ENCODE measurements at regions not wholly inside any gene's neighbourhood (a gene's known extent, or its start where the extent isn't known, plus 50 kb on each side); places are given as distances from the start of the nearest gene placed in this dataset.

DNA sequence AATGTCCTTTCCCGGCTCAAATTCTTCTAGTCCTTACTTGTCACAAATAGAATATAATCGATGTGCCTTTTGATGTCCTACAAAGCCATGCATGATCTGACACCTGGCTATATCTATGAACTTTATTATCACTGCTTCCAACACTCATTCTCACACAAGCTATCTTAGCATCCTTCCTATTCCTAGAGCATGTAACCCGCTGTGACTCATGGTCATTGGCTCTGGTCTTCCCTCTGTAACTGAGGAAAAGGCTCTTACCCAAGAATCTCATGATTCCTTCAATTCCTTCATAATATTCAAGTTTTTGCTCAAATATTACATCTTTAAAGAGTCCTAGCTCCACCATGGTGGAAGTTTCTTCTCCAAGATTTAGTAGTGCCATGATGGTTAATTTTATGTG, 480.0 kb upstream of the PAPPA start:
- Histone ChIP-seq H3K14ac (ENCODE audit: insufficient read depth, low read length) (no peak overlapping the region), H2BK5ac (ENCODE audit: insufficient read length, low read length) (no peak overlapping the region), H2AFZ (ENCODE audit: low read length) (no peak overlapping the region), H3K23ac (ENCODE audit: insufficient read length, low read depth, low read length) (no peak overlapping the region), H2AK5ac (ENCODE audit: insufficient read length, low read length) (no peak overlapping the region), H3K9me3 (ENCODE audit: control insufficient read depth, low read depth, low read length) (no peaks in the 10 kb centered on the region), H4K5ac (ENCODE audit: insufficient read length, low read depth, low read length) (no peak overlapping the region), H3K23me2 (ENCODE audit: insufficient read length, low read depth, low read length, poor library complexity, severe bottlenecking) (no peaks in the 10 kb centered on the region), H3K27me3 (ENCODE audit: insufficient read depth, low read length) (no peaks in the 10 kb centered on the region), H2BK20ac (ENCODE audit: low read depth, low read length, poor library complexity, severe bottlenecking) (no peak overlapping the region), H3K27ac (ENCODE audit: insufficient read length, low read depth, low read length) (no peak overlapping the region), H3K18ac (ENCODE audit: insufficient read length, low read depth, low read length) (no peak overlapping the region), H2BK15ac (ENCODE audit: low read depth, low read length) (no peak overlapping the region), H2BK12ac (ENCODE audit: insufficient read length, low read depth, low read length) (no peak overlapping the region), H3K56ac (ENCODE audit: insufficient read length, low read depth, low read length) (no peak overlapping the region), H3K4ac (ENCODE audit: low read depth, low read length) (no peak overlapping the region), H3K79me1 (ENCODE audit: insufficient read depth, low read depth, low read length, poor library complexity, severe bottlenecking) (no peaks in the 10 kb centered on the region), H3K79me2 (ENCODE audit: insufficient read depth, low read length) (no peaks in the 10 kb centered on the region), H3K4me1 (ENCODE audit: insufficient read depth, low read length) (no peaks in the 10 kb centered on the region), H3K4me2 (ENCODE audit: insufficient read depth, insufficient read length, low read length) (no peak overlapping the region), H3T11ph (ENCODE audit: low read length) (no peak overlapping the region), H2BK120ac (ENCODE audit: low read depth, low read length, poor library complexity, severe bottlenecking) (no peak overlapping the region), H4K91ac (ENCODE audit: insufficient read length, low read depth, low read length) (no peak overlapping the region), H4K8ac (replicated peaks; ENCODE audit: insufficient read length, low read depth, low read length) (no peak overlapping the region), H3K9ac (ENCODE audit: extremely low read depth, insufficient read length, low read length) (no peak overlapping the region), H4K20me1 (ENCODE audit: control insufficient read depth, insufficient read depth, insufficient read length) (no peaks in the 10 kb centered on the region)
- H3K27ac Mint-ChIP-seq, result no peak overlapping the region
- no peak for DNase-seq
- peaks cover 5 to 12% of the 10 kb centered on the region in 2 experiments; a peak in 4 of 5 replicates for H3K9me3 Mint-ChIP-seq
- peaks cover 9 to 23% of the 10 kb centered on the region in 2 experiments for H3K4me1 Mint-ChIP-seq
- no peak overlapping the region for H3K4me3 Mint-ChIP-seq
- H3K27me3 Mint-ChIP-seq (ENCODE audit: low read depth), result no peaks in the 10 kb centered on the region
- WGBS (ENCODE audit: extremely low coverage, insufficient read length, low lambda C conversion rate), result no CpG with 5 or more reads among the region's 3 CpGs
- TF ChIP-seq, protein P1, sequence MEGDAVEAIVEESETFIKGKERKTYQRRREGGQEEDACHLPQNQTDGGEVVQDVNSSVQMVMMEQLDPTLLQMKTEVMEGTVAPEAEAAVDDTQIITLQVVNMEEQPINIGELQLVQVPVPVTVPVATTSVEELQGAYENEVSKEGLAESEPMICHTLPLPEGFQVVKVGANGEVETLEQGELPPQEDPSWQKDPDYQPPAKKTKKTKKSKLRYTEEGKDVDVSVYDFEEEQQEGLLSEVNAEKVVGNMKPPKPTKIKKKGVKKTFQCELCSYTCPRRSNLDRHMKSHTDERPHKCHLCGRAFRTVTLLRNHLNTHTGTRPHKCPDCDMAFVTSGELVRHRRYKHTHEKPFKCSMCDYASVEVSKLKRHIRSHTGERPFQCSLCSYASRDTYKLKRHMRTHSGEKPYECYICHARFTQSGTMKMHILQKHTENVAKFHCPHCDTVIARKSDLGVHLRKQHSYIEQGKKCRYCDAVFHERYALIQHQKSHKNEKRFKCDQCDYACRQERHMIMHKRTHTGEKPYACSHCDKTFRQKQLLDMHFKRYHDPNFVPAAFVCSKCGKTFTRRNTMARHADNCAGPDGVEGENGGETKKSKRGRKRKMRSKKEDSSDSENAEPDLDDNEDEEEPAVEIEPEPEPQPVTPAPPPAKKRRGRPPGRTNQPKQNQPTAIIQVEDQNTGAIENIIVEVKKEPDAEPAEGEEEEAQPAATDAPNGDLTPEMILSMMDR (conservative IDR thresholded peaks at IDR 0.05), result no peak
- peaks cover 0 to 7% (median 0%) of the 10 kb centered on the region in 3 experiments; a peak in 2 of 7 replicates for H3K36me3 Mint-ChIP-seq (ENCODE audit: insufficient read depth in 1 of 3, low read depth in 3 of 3)
